ENCODE measurements at regions not wholly inside any gene's neighbourhood (a gene's known extent, or its start where the extent isn't known, plus 50 kb on each side); places are given as distances from the start of the nearest gene placed in this dataset.
"Not testable (repeated sequence)": the region's sequence is repeated elsewhere in the genome, so short reads cannot be mapped to it uniquely, and the experiment has no call there.

GRCh38 chr17:20387549-20387948 lies 79.8 kb downstream of the LGALS9B start:
- H3K9me3 Mint-ChIP-seq; H3K27me3 Mint-ChIP-seq; H3K27ac Mint-ChIP-seq; H3K36me3 Mint-ChIP-seq (ENCODE audit: low read depth); CTCF ChIA-PET; H3K4me1 Mint-ChIP-seq; POLR2A ChIA-PET; H3K4me3 Mint-ChIP-seq; DNase-seq: not testable (repeated sequence)

- POLR2A ChIA-PET; H3K27ac Mint-ChIP-seq; H3K4me1 Mint-ChIP-seq; CTCF ChIA-PET; H3K27me3 Mint-ChIP-seq; H3K4me3 Mint-ChIP-seq; H3K9me3 Mint-ChIP-seq; H3K36me3 Mint-ChIP-seq (ENCODE audit: low read depth): not testable (repeated sequence)
- DNase-seq = peak; percentile 25
Observed at GRCh38 chr17:20381358-20382300, 85.7 kb downstream of the LGALS9B start.

- DNase-seq; H3K4me3 Mint-ChIP-seq; H3K9me3 Mint-ChIP-seq; H3K27ac Mint-ChIP-seq; H3K4me1 Mint-ChIP-seq; H3K36me3 Mint-ChIP-seq (ENCODE audit: low read depth); CTCF ChIA-PET; POLR2A ChIA-PET: not testable (repeated sequence)
- H3K27me3 Mint-ChIP-seq = peaks cover 12% of the 10 kb centered on the region
Observed at GRCh38 chr17:20380625-20381024, 86.7 kb downstream of the LGALS9B start.

GRCh38 chr17:20379251-20379650 lies 88.1 kb downstream of the LGALS9B start:
- H3K27me3 Mint-ChIP-seq = peaks cover 12% of the 10 kb centered on the region
- H3K27ac Mint-ChIP-seq; POLR2A ChIA-PET; H3K4me3 Mint-ChIP-seq; H3K36me3 Mint-ChIP-seq (ENCODE audit: low read depth); H3K4me1 Mint-ChIP-seq; H3K9me3 Mint-ChIP-seq; CTCF ChIA-PET; DNase-seq: not testable (repeated sequence)

GRCh38 chr17:20376642-20377041 lies 90.7 kb downstream of the LGALS9B start:
- POLR2A ChIA-PET; CTCF ChIA-PET; H3K4me1 Mint-ChIP-seq; H3K27ac Mint-ChIP-seq; H3K4me3 Mint-ChIP-seq; DNase-seq; H3K36me3 Mint-ChIP-seq (ENCODE audit: low read depth); H3K9me3 Mint-ChIP-seq: not testable (repeated sequence)
- peaks cover 12% of the 10 kb centered on the region for H3K27me3 Mint-ChIP-seq

GRCh38 chr17:20375745-20376144 lies 91.6 kb downstream of the LGALS9B start:
- H3K27me3 Mint-ChIP-seq = peaks cover 11% of the 10 kb centered on the region
- POLR2A ChIA-PET; H3K4me3 Mint-ChIP-seq; H3K36me3 Mint-ChIP-seq (ENCODE audit: low read depth); H3K4me1 Mint-ChIP-seq; H3K9me3 Mint-ChIP-seq; H3K27ac Mint-ChIP-seq; DNase-seq; CTCF ChIA-PET: not testable (repeated sequence)

All from activated CD4-positive, alpha-beta memory T cell treated with anti-CD3 and anti-CD28 coated beads, Interleukin-2, amount 10 ng/mL, durations not matched to agents 7 days and 5 days (primary cell).